K562 (cell line): ENCODE measurements at regions not wholly inside any gene's neighbourhood (a gene's known extent, or its start where the extent isn't known, plus 50 kb on each side); places are given as distances from the start of the nearest gene placed in this dataset.
A peak's percentile ranks its signal among the peaks of the same experiment; 100 is the strongest.

ENCODE experiments used
- ATAC-seq: fragments of 200-7000 bp; cut with Tn5 transposase; 3 replicates; pipeline ENCODE4 v1.9.1; 2020; ENCODE audit warnings: moderate library complexity
- BruUV-seq: library from RNA; stranded (reverse); fragments of 400-500 nt; replicated peaks from 2 replicates; lab custom pipeline; 2021; lab: Mats Ljungman, UMichigan
- CTCF ChIA-PET: fragments of 300-600 bp; formaldehyde crosslinking; extraction: SDS; loops from one replicate; lab custom pipeline; 2021; ENCODE audit warnings: low intra/inter-chr PET ratio; lab: Yijun Ruan, JAX
- POLR2A ChIA-PET: fragments of 300-600, 350-650 bp; sonication (Branson Sonifier 250); formaldehyde crosslinking; extraction: SDS; loops from one replicate; lab custom pipeline; 2021; ENCODE audit warnings: antibody characterized with exemption, inconsistent platforms; lab: Yijun Ruan, JAX
- DNase-seq, 4 experiments: peaks; one replicate each; pipeline versions ENCODE4 v3.0.0 to v3.0.0-alpha.2; 2011 to 2018; ENCODE audit warnings: low spot score in 3 of 4, mixed read lengths in 3 of 4; ENCODE audit errors: extremely low read depth in 1 of 4
- FAIRE-seq: peaks from 2 replicates; lab custom pipeline; 2011; peaks lifted over from hg19 to GRCh38; lab: Jason Lieb, UNC
- H2AFZ ChIP-seq: 2 replicates; pipeline ENCODE4 v1.6.0; 2011; ENCODE audit warnings: low read depth, low read length, control low read depth, inconsistent platforms
- H3K27ac ChIP-seq: fragments of 200-600 bp; 3 replicates; pipeline ENCODE4 v1.8.0; 2011; ENCODE audit warnings: low read depth, mild to moderate bottlenecking, control low read depth, inconsistent platforms, low read length, moderate library complexity, mixed read lengths; ENCODE audit errors: extremely low read depth
- H3K27me3 ChIP-seq, 2 experiments: fragments of 300-600 bp in 1 of 2; 2 replicates in 1 of 2; 3 replicates in 1 of 2; pipeline versions ENCODE4 v1.6.0 to v1.8.0; 2011; ENCODE audit warnings: inconsistent platforms in 2 of 2, low read length in 2 of 2, mild to moderate bottlenecking in 1 of 2, mixed read lengths in 1 of 2, moderate library complexity in 1 of 2; ENCODE audit not compliant: control insufficient read depth in 2 of 2, insufficient read depth in 2 of 2
- H3K36me3 ChIP-seq: fragments of 300-600 bp; 3 replicates; pipeline ENCODE4 v1.8.0; 2011; ENCODE audit warnings: mild to moderate bottlenecking, low read length, inconsistent platforms; ENCODE audit not compliant: control insufficient read depth, insufficient read depth
- H3K4me1 ChIP-seq, 2 experiments: fragments of 200-600 bp in 1 of 2; replicated peaks in 1 of 2; 2 replicates in 1 of 2; 3 replicates in 1 of 2; pipeline versions ENCODE4 v1.5.1 to v1.8.0; 2011; ENCODE audit warnings: inconsistent platforms in 2 of 2, low read length in 2 of 2, mild to moderate bottlenecking in 1 of 2, mixed read lengths in 1 of 2, moderate library complexity in 1 of 2; ENCODE audit not compliant: control insufficient read depth in 2 of 2, insufficient read depth in 2 of 2
- H3K4me2 ChIP-seq: 2 replicates; pipeline ENCODE4 v1.6.1; 2011; ENCODE audit warnings: low read length, control low read depth, inconsistent platforms, mixed read lengths; ENCODE audit not compliant: insufficient read depth
- H3K4me3 ChIP-seq: fragments of 200-600 bp; sonication (generic), shearing (Covaris generic); 2 replicates; pipeline ENCODE4 v1.5.1; 2016; ENCODE audit warnings: control low read depth, inconsistent platforms
- H3K79me2 ChIP-seq: fragments of 200-600 bp; 3 replicates; pipeline ENCODE4 v1.8.0; 2011; ENCODE audit warnings: low read length, inconsistent platforms; ENCODE audit not compliant: control insufficient read depth, insufficient read depth
- H3K9ac ChIP-seq, 2 experiments: 2 replicates each; pipeline versions ENCODE4 v1.6.0 to v1.6.1; 2011; ENCODE audit warnings: low read depth in 2 of 2, low read length in 2 of 2, control low read depth in 1 of 2, inconsistent platforms in 1 of 2, mild to moderate bottlenecking in 1 of 2, mixed read lengths in 1 of 2; ENCODE audit not compliant: insufficient read depth in 1 of 2
- H3K9me1 ChIP-seq: one replicate; pipeline ENCODE4 v1.6.0; 2011; ENCODE audit warnings: inconsistent platforms, mild to moderate bottlenecking, low read length, moderate library complexity; ENCODE audit not compliant: control insufficient read depth, insufficient read depth
- H3K9me3 ChIP-seq: replicated peaks from 2 replicates; pipeline ENCODE4 v1.5.1; 2011; ENCODE audit warnings: low read depth, low read length, inconsistent platforms; ENCODE audit not compliant: control insufficient read depth, insufficient read depth
- H4K20me1 ChIP-seq: replicated peaks from 2 replicates; pipeline ENCODE4 v1.6.1; 2011; ENCODE audit warnings: low read length, inconsistent platforms, mixed read lengths; ENCODE audit not compliant: control insufficient read depth, insufficient read depth
- DNMT1 ChIP-seq: fragments of 450-650 bp; IDR thresholded peaks from 2 replicates; pipeline ENCODE4 v1.6.1; 2016; ENCODE audit warnings: antibody characterized with exemption, mild to moderate bottlenecking
- JUN ChIP-seq, 2 experiments: sonication (generic) in 1 of 2; formaldehyde crosslinking in 1 of 2; IDR thresholded peaks; 2 replicates each; pipeline versions ENCODE4 v1.6.1 to v1.8.0; 2012 to 2022; ENCODE audit warnings: borderline replicate concordance in 2 of 2, mild to moderate bottlenecking in 2 of 2, improper control_type of control experiment in 1 of 2, low read depth in 1 of 2, low read length in 1 of 2, missing genetic modification reagents in 1 of 2
- JUND ChIP-seq, 2 experiments: IDR thresholded peaks; 2 replicates in 1 of 2; 3 replicates in 1 of 2; pipeline ENCODE4 v1.6.1; 2011; ENCODE audit warnings: borderline replicate concordance in 2 of 2, low read depth in 2 of 2, low read length in 2 of 2, improper control_type of control experiment in 1 of 2, missing biosample characterization in 1 of 2, missing genetic modification characterization in 1 of 2, missing genetic modification reagents in 1 of 2
- NFXL1 ChIP-seq: fragments of 450-650 bp; formaldehyde crosslinking; IDR thresholded peaks from 2 replicates; pipeline ENCODE4 v1.4.0; 2021; ENCODE audit warnings: mild to moderate bottlenecking
- RAD51 ChIP-seq: fragments of 450-650 bp; IDR thresholded peaks from 2 replicates; pipeline ENCODE4 v1.7.1; 2016; ENCODE audit warnings: low read depth, mild to moderate bottlenecking, borderline replicate concordance
- ZNF224 ChIP-seq: sonication (generic); formaldehyde crosslinking; IDR thresholded peaks from 2 replicates; pipeline ENCODE4 v1.8.0; 2022; ENCODE audit warnings: mild to moderate bottlenecking, missing genetic modification reagents
- in situ Hi-C: fragments of 300-500 bp; cut with MboI; formaldehyde crosslinking; loops from 4 replicates; pipeline ENCODE4 v1.15.0; 2018; ENCODE audit warnings: inconsistent platforms, mixed read lengths
- intact Hi-C: fragments of 100-400 bp; cut with micrococcal nuclease; formaldehyde crosslinking; loops from 2 replicates; pipeline ENCODE4 v1.14.2; 2022
- TF ChIP-seq, protein P1 (sequence below): fragments of 450-650 bp; formaldehyde crosslinking; IDR thresholded peaks from 2 replicates; pipeline ENCODE4 v1.4.0; 2020; ENCODE audit warnings: mild to moderate bottlenecking, moderate library complexity

DNA sequence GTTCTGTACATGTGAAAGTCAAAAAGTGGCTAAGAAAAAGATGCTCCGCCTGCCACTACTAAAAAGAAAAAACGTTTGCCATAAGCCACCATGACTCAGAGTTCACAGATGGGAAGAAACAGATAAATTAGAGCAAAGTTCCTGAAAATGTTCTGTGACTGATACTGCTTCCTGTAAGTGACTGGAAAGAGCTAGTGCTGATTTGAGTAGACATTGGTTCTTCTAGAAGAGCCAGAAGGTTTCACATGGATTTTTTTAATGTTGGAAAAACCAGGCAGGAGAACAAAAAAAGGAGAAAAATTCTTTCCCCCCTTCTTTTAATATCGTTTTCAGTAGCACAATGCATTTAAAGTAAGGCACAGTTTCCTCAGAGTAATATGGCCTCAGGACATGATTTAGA lies 221.4 kb downstream of the HLX start (continued):
- TF ChIP-seq JUND (IDR thresholded peaks at IDR 0.05; ENCODE audit: borderline replicate concordance, low read depth, low read length), result peak; percentile 86
- TF ChIP-seq JUND (tag; IDR thresholded peaks at IDR 0.05; ENCODE audit: borderline replicate concordance, low read depth, low read length), result peak; percentile 80; the same call in 1 of the 3 replicates
- TF ChIP-seq NFXL1 (CRISPR knock-in tag), result no peak
- TF ChIP-seq RAD51, result no peak

DNA sequence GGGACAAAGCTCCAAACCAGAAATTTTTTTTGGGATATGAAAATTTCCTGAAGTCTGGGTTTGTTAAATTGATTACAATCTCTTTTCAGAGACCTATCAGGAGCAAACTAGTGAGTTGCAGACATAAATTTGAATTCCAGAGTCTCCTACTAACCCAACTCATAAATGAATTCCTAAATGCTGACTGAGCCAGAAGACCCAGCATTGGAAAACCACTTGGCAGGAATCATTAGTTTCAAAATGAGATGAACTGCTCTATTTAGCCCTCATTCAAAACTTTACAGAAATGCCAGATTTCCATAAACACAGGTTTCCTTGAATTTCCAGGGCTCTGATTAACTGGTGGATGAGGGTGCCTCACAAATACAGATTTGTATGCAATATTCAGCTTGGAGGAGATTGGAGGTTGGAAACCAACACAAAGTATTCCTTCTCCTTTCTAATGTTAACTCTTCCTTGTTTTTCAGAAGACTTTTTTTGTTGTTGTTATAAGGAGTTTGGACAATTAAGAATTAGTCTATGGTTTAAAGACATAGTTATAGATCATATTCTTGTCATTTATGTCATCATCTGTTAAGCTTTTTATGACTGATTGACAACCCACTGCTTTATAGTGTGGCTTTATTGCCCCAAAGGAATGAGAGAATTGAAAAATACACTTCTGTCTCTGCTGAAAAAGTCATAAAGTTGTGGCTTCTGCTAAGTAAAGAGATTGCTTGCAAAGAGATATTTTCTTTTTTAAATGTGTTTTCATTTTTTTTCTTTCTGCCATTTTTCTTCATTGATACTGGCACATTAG lies 222.8 kb downstream of the HLX start:
- in situ Hi-C loops, result no loop called here
- Histone ChIP-seq H2AFZ (no peak overlapping the region), H3K27ac (no peak overlapping the region), H3K9me3 (no peaks in the 10 kb centered on the region), H4K20me1 (no peaks in the 10 kb centered on the region), H3K4me3 (no peak overlapping the region), H3K4me2 (no peak overlapping the region), H3K27me3 (no peaks in the 10 kb centered on the region), H3K79me2 (no peaks in the 10 kb centered on the region), H3K9me1 (no peaks in the 10 kb centered on the region), H3K36me3 (no peaks in the 10 kb centered on the region), H3K9ac (no peak overlapping the region), H3K4me1 (no peaks in the 10 kb centered on the region; a peak in 1 of 5 replicates)
- CTCF ChIA-PET, result no interaction called here
- intact Hi-C loops, result no loop called here
- DNase-seq, result no peak
- BruUV-seq, result no TSS peak
- no peak for ATAC-seq
- no peak for FAIRE-seq
- POLR2A ChIA-PET, result no interaction called here
- no peak for TF ChIP-seq DNMT1
- TF ChIP-seq, protein P1, sequence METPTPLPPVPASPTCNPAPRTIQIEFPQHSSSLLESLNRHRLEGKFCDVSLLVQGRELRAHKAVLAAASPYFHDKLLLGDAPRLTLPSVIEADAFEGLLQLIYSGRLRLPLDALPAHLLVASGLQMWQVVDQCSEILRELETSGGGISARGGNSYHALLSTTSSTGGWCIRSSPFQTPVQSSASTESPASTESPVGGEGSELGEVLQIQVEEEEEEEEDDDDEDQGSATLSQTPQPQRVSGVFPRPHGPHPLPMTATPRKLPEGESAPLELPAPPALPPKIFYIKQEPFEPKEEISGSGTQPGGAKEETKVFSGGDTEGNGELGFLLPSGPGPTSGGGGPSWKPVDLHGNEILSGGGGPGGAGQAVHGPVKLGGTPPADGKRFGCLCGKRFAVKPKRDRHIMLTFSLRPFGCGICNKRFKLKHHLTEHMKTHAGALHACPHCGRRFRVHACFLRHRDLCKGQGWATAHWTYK (CRISPR knock-in tag), result no peak
- TF ChIP-seq ZNF224, result no peak
- no peak for TF ChIP-seq JUN (IDR thresholded peaks at IDR 0.05; ENCODE audit: borderline replicate concordance, low read depth, low read length)
- TF ChIP-seq JUN (CRISPR knock-in tag; IDR thresholded peaks at IDR 0.05; ENCODE audit: borderline replicate concordance), result no peak
